ENCODE measurements at regions not wholly inside any gene's neighbourhood (a gene's known extent, or its start where the extent isn't known, plus 50 kb on each side); places are given as distances from the start of the nearest gene placed in this dataset.

DNA sequence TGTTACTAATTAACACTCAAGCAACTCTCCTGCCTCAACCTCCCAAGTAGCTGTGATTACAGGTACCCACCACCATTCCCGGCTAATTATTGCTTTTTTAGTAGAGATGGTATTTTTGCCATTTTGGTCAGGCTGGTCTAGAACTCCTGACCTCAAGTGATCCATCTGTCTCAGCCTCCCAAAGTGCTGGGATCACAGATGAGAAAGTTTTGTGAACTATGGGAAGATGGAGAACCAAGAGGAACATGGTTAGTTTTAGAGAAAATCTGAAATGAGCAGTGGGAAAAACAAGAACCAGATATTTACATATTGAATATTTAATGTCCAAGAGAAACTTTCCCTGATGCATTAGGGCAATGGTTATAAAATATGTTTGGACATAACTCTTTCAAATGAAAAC, 863.6 kb upstream of the MIR17HG start:
- TF ChIP-seq, protein P1, sequence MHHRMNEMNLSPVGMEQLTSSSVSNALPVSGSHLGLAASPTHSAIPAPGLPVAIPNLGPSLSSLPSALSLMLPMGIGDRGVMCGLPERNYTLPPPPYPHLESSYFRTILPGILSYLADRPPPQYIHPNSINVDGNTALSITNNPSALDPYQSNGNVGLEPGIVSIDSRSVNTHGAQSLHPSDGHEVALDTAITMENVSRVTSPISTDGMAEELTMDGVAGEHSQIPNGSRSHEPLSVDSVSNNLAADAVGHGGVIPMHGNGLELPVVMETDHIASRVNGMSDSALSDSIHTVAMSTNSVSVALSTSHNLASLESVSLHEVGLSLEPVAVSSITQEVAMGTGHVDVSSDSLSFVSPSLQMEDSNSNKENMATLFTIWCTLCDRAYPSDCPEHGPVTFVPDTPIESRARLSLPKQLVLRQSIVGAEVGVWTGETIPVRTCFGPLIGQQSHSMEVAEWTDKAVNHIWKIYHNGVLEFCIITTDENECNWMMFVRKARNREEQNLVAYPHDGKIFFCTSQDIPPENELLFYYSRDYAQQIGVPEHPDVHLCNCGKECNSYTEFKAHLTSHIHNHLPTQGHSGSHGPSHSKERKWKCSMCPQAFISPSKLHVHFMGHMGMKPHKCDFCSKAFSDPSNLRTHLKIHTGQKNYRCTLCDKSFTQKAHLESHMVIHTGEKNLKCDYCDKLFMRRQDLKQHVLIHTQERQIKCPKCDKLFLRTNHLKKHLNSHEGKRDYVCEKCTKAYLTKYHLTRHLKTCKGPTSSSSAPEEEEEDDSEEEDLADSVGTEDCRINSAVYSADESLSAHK (tag by site-specific recombination; IDR thresholded peaks at IDR 0.05) = no peak
- TF ChIP-seq, protein P2, sequence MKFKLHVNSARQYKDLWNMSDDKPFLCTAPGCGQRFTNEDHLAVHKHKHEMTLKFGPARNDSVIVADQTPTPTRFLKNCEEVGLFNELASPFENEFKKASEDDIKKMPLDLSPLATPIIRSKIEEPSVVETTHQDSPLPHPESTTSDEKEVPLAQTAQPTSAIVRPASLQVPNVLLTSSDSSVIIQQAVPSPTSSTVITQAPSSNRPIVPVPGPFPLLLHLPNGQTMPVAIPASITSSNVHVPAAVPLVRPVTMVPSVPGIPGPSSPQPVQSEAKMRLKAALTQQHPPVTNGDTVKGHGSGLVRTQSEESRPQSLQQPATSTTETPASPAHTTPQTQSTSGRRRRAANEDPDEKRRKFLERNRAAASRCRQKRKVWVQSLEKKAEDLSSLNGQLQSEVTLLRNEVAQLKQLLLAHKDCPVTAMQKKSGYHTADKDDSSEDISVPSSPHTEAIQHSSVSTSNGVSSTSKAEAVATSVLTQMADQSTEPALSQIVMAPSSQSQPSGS (tag by site-specific recombination; IDR thresholded peaks at IDR 0.05; ENCODE audit: low read depth) = no peak
- TF ChIP-seq, protein P3, sequence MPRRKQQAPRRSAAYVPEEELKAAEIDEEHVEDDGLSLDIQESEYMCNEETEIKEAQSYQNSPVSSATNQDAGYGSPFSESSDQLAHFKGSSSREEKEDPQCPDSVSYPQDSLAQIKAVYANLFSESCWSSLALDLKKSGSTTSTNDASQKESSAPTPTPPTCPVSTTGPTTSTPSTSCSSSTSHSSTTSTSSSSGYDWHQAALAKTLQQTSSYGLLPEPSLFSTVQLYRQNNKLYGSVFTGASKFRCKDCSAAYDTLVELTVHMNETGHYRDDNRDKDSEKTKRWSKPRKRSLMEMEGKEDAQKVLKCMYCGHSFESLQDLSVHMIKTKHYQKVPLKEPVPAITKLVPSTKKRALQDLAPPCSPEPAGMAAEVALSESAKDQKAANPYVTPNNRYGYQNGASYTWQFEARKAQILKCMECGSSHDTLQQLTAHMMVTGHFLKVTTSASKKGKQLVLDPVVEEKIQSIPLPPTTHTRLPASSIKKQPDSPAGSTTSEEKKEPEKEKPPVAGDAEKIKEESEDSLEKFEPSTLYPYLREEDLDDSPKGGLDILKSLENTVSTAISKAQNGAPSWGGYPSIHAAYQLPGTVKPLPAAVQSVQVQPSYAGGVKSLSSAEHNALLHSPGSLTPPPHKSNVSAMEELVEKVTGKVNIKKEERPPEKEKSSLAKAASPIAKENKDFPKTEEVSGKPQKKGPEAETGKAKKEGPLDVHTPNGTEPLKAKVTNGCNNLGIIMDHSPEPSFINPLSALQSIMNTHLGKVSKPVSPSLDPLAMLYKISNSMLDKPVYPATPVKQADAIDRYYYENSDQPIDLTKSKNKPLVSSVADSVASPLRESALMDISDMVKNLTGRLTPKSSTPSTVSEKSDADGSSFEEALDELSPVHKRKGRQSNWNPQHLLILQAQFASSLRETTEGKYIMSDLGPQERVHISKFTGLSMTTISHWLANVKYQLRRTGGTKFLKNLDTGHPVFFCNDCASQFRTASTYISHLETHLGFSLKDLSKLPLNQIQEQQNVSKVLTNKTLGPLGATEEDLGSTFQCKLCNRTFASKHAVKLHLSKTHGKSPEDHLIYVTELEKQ (tag by site-specific recombination; IDR thresholded peaks at IDR 0.05; ENCODE audit: borderline replicate concordance) = no peak
- TF ChIP-seq, protein P4, sequence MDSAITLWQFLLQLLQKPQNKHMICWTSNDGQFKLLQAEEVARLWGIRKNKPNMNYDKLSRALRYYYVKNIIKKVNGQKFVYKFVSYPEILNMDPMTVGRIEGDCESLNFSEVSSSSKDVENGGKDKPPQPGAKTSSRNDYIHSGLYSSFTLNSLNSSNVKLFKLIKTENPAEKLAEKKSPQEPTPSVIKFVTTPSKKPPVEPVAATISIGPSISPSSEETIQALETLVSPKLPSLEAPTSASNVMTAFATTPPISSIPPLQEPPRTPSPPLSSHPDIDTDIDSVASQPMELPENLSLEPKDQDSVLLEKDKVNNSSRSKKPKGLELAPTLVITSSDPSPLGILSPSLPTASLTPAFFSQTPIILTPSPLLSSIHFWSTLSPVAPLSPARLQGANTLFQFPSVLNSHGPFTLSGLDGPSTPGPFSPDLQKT (IDR thresholded peaks at IDR 0.05; ENCODE audit: borderline replicate concordance, low read depth, low read length) = no peak
- TF ChIP-seq KLF10 (tag by site-specific recombination; IDR thresholded peaks at IDR 0.05) (no peak), MEIS1 (CRISPR knock-in tag; IDR thresholded peaks at IDR 0.05; ENCODE audit: borderline replicate concordance) (no peak), ZNF561 (tag by site-specific recombination; IDR thresholded peaks at IDR 0.05; ENCODE audit: borderline replicate concordance) (no peak)
- TF ChIP-seq, protein P5, sequence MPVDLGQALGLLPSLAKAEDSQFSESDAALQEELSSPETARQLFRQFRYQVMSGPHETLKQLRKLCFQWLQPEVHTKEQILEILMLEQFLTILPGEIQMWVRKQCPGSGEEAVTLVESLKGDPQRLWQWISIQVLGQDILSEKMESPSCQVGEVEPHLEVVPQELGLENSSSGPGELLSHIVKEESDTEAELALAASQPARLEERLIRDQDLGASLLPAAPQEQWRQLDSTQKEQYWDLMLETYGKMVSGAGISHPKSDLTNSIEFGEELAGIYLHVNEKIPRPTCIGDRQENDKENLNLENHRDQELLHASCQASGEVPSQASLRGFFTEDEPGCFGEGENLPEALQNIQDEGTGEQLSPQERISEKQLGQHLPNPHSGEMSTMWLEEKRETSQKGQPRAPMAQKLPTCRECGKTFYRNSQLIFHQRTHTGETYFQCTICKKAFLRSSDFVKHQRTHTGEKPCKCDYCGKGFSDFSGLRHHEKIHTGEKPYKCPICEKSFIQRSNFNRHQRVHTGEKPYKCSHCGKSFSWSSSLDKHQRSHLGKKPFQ (tag by site-specific recombination; IDR thresholded peaks at IDR 0.05) = no peak
- TF ChIP-seq, protein P6, sequence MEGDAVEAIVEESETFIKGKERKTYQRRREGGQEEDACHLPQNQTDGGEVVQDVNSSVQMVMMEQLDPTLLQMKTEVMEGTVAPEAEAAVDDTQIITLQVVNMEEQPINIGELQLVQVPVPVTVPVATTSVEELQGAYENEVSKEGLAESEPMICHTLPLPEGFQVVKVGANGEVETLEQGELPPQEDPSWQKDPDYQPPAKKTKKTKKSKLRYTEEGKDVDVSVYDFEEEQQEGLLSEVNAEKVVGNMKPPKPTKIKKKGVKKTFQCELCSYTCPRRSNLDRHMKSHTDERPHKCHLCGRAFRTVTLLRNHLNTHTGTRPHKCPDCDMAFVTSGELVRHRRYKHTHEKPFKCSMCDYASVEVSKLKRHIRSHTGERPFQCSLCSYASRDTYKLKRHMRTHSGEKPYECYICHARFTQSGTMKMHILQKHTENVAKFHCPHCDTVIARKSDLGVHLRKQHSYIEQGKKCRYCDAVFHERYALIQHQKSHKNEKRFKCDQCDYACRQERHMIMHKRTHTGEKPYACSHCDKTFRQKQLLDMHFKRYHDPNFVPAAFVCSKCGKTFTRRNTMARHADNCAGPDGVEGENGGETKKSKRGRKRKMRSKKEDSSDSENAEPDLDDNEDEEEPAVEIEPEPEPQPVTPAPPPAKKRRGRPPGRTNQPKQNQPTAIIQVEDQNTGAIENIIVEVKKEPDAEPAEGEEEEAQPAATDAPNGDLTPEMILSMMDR (tag by site-specific recombination; IDR thresholded peaks at IDR 0.05) = no peak

All from HEK293 (cell line).